ENCODE measurements at regions not wholly inside any gene's neighbourhood (a gene's known extent, or its start where the extent isn't known, plus 50 kb on each side); places are given as distances from the start of the nearest gene placed in this dataset.

GRCh38 chr11:80816966-80817365, 1376.1 kb upstream of the TENM4 start:
- DNase-seq: no peak

GRCh38 chr11:80816454-80816847, 1375.6 kb upstream of the TENM4 start:
- no peak for DNase-seq

GRCh38 chr11:80815752-80816453, 1375.1 kb upstream of the TENM4 start:
- DNase-seq: peak; percentile 5

GRCh38 chr11:80814813-80815212, 1374.0 kb upstream of the TENM4 start:
- no peak for DNase-seq

- DNase-seq: no peak
Measured at GRCh38 chr11:80810695-80811094, 1369.9 kb upstream of the TENM4 start.

- no peak for DNase-seq
Measured at GRCh38 chr11:80798174-80798573, 1357.3 kb upstream of the TENM4 start.

GRCh38 chr11:80783561-80783960, 1342.7 kb upstream of the TENM4 start:
- DNase-seq: no peak

- no peak for DNase-seq
Measured at GRCh38 chr11:80782135-80782885, 1341.5 kb upstream of the TENM4 start.

GRCh38 chr11:80779905-80780605, 1339.2 kb upstream of the TENM4 start:
- DNase-seq: no peak

GRCh38 chr11:80778941-80779340, 1338.1 kb upstream of the TENM4 start:
- DNase-seq: no peak

- no peak for DNase-seq
Measured at GRCh38 chr11:80778432-80778831, 1337.6 kb upstream of the TENM4 start.

- no peak for DNase-seq
Measured at GRCh38 chr11:80773919-80774318, 1333.1 kb upstream of the TENM4 start.

GRCh38 chr11:80771017-80771416, 1330.2 kb upstream of the TENM4 start:
- no peak for DNase-seq

- no peak for DNase-seq
Measured at GRCh38 chr11:80758787-80759186, 1318.0 kb upstream of the TENM4 start.

- no peak for DNase-seq
Measured at GRCh38 chr11:80748207-80748925, 1307.5 kb upstream of the TENM4 start.

- no peak for DNase-seq
Measured at GRCh38 chr11:80746300-80746699, 1305.5 kb upstream of the TENM4 start.

- no peak for DNase-seq
Measured at GRCh38 chr11:80745416-80745815, 1304.6 kb upstream of the TENM4 start.

GRCh38 chr11:80733790-80734189, 1293.0 kb upstream of the TENM4 start:
- no peak for DNase-seq

GRCh38 chr11:80733361-80733760, 1292.5 kb upstream of the TENM4 start:
- no peak for DNase-seq

- no peak for DNase-seq
Measured at GRCh38 chr11:80727315-80727714, 1286.5 kb upstream of the TENM4 start.

- DNase-seq: no peak
Measured at GRCh38 chr11:80726236-80726635, 1285.4 kb upstream of the TENM4 start.

- DNase-seq: no peak
Measured at GRCh38 chr11:80724366-80724765, 1283.5 kb upstream of the TENM4 start.

- DNase-seq: no peak
Measured at GRCh38 chr11:80722629-80723028, 1281.8 kb upstream of the TENM4 start.
